ENCODE measurements at regions not wholly inside any gene's neighbourhood (a gene's known extent, or its start where the extent isn't known, plus 50 kb on each side); places are given as distances from the start of the nearest gene placed in this dataset.
"Not testable (repeated sequence)": the region's sequence is repeated elsewhere in the genome, so short reads cannot be mapped to it uniquely, and the experiment has no call there.

- TF ChIP-seq CTCF (IDR thresholded peaks at IDR 0.05; ENCODE audit: insufficient read depth, low read length, poor library complexity, severe bottlenecking), result no peak
- TF ChIP-seq EZH2phosphoT487 (conservative IDR thresholded peaks at IDR 0.05; ENCODE audit: low read length), result no peak
- Histone ChIP-seq H3K9me2 (replicated peaks; ENCODE audit: insufficient read depth, low read length) (no peaks in the 10 kb centered on the region), H3K4me3 (ENCODE audit: insufficient read depth, low read length, poor library complexity, severe bottlenecking) (no peak overlapping the region), H3K9ac (ENCODE audit: low read length) (no peak overlapping the region), H3F3A (ENCODE audit: insufficient read depth) (no peaks in the 10 kb centered on the region), H2AFZ (ENCODE audit: low read depth, low read length, severe bottlenecking) (no peak overlapping the region), H3K9me3 (ENCODE audit: insufficient read depth, low read length) (no peaks in the 10 kb centered on the region), H3K79me2 (ENCODE audit: insufficient read depth, low read length) (no peaks in the 10 kb centered on the region), H4K20me1 (ENCODE audit: low read depth, low read length) (no peaks in the 10 kb centered on the region), H3K27ac (ENCODE audit: low read depth, low read length) (no peak overlapping the region), H3K36me3 (ENCODE audit: low read length) (no peaks in the 10 kb centered on the region), H3K4me2 (ENCODE audit: low read depth, low read length, poor library complexity, severe bottlenecking) (no peak overlapping the region), H3K27me3 (ENCODE audit: low read length) (no peaks in the 10 kb centered on the region)
These were observed 64.2 kb upstream of the SMIM23 start for GRCh38 chr5:171721464-171721863.

DNA sequence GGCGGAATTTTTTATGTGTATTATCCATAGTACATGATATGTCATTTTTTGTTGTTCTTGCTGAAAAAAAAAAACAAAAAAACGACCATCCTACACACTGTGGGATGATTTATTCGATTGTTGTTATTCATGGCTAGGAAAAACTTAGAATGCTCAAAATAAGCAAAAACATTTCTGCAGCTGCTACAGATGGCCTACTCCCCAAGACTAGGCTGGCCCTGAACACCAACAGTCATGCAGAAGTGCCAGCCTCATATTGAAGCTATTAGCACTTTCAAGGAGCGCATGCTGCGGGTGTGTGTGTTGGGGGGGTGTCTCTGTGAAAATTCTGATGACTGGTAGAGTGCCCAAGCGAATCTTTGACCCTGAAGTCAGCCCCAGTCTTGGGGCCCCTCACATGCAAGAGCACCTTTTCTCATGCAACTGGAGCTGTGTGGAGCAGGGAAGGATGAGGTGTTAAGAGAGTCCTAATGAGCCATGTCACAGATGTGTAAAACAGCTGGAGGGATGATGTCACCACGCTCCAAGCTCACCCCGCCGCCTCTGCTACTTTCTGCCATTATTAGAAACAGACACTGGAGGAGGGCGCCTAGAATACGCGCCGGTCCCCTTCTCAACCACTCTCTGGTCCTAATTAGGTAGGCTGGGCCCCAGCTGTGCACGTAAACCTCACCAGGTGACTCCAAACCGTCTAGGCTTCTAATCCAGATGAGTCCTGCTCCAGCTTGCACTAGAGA lies 61.0 kb upstream of the SMIM23 start:
- no peak overlapping the region for H3K27ac ChIP-seq (ENCODE audit: low read depth, low read length)
- no peak for TF ChIP-seq CTCF (IDR thresholded peaks at IDR 0.05; ENCODE audit: insufficient read depth, low read length, poor library complexity, severe bottlenecking)
- TF ChIP-seq EZH2phosphoT487 (conservative IDR thresholded peaks at IDR 0.05; ENCODE audit: low read length), result no peak
- no peak overlapping the region for H3K4me2 ChIP-seq (ENCODE audit: low read depth, low read length, poor library complexity, severe bottlenecking)
- no peaks in the 10 kb centered on the region for H3K9me2 ChIP-seq (replicated peaks; ENCODE audit: insufficient read depth, low read length)
- no peaks in the 10 kb centered on the region for H3K79me2 ChIP-seq (ENCODE audit: insufficient read depth, low read length)
- H2AFZ ChIP-seq (ENCODE audit: low read depth, low read length, severe bottlenecking), result no peak overlapping the region
- no peaks in the 10 kb centered on the region for H4K20me1 ChIP-seq (ENCODE audit: low read depth, low read length)
- H3F3A ChIP-seq (ENCODE audit: insufficient read depth), result no peaks in the 10 kb centered on the region
- H3K9me3 ChIP-seq (ENCODE audit: insufficient read depth, low read length), result no peaks in the 10 kb centered on the region
- no peaks in the 10 kb centered on the region for H3K27me3 ChIP-seq (ENCODE audit: low read length)
- H3K36me3 ChIP-seq (ENCODE audit: low read length), result no peaks in the 10 kb centered on the region
- H3K9ac ChIP-seq (ENCODE audit: low read length), result no peak overlapping the region
- no peak overlapping the region for H3K4me3 ChIP-seq (ENCODE audit: insufficient read depth, low read length, poor library complexity, severe bottlenecking)

GRCh38 chr5:171725205-171725601 lies 60.4 kb upstream of the SMIM23 start:
- no peak overlapping the region for H3K4me3 ChIP-seq (ENCODE audit: insufficient read depth, low read length, poor library complexity, severe bottlenecking)
- H2AFZ ChIP-seq (ENCODE audit: low read depth, low read length, severe bottlenecking), result no peak overlapping the region
- no peak overlapping the region for H3K27ac ChIP-seq (ENCODE audit: low read depth, low read length)
- H3K9me3 ChIP-seq (ENCODE audit: insufficient read depth, low read length), result no peaks in the 10 kb centered on the region
- no peaks in the 10 kb centered on the region for H3F3A ChIP-seq (ENCODE audit: insufficient read depth)
- TF ChIP-seq EZH2phosphoT487 (conservative IDR thresholded peaks at IDR 0.05; ENCODE audit: low read length) (no peak), CTCF (IDR thresholded peaks at IDR 0.05; ENCODE audit: insufficient read depth, low read length, poor library complexity, severe bottlenecking) (no peak)
- H3K36me3 ChIP-seq (ENCODE audit: low read length), result no peaks in the 10 kb centered on the region
- no peaks in the 10 kb centered on the region for H3K79me2 ChIP-seq (ENCODE audit: insufficient read depth, low read length)
- H3K27me3 ChIP-seq (ENCODE audit: low read length), result no peaks in the 10 kb centered on the region
- no peaks in the 10 kb centered on the region for H3K9me2 ChIP-seq (replicated peaks; ENCODE audit: insufficient read depth, low read length)
- H3K4me2 ChIP-seq (ENCODE audit: low read depth, low read length, poor library complexity, severe bottlenecking), result no peak overlapping the region
- H3K9ac ChIP-seq (ENCODE audit: low read length), result no peak overlapping the region
- no peaks in the 10 kb centered on the region for H4K20me1 ChIP-seq (ENCODE audit: low read depth, low read length)

GRCh38 chr5:171726819-171727218 lies 58.8 kb upstream of the SMIM23 start:
- not testable (repeated sequence) for H3K4me3 ChIP-seq (ENCODE audit: insufficient read depth, low read length, poor library complexity, severe bottlenecking); H3K9me2 ChIP-seq (replicated peaks; ENCODE audit: insufficient read depth, low read length); H3K27ac ChIP-seq (ENCODE audit: low read depth, low read length); H2AFZ ChIP-seq (ENCODE audit: low read depth, low read length, severe bottlenecking); H3K9me3 ChIP-seq (ENCODE audit: insufficient read depth, low read length); H3F3A ChIP-seq (ENCODE audit: insufficient read depth); H3K4me2 ChIP-seq (ENCODE audit: low read depth, low read length, poor library complexity, severe bottlenecking); H4K20me1 ChIP-seq (ENCODE audit: low read depth, low read length); H3K36me3 ChIP-seq (ENCODE audit: low read length); H3K9ac ChIP-seq (ENCODE audit: low read length); H3K27me3 ChIP-seq (ENCODE audit: low read length); H3K79me2 ChIP-seq (ENCODE audit: insufficient read depth, low read length)
